HG02588 (cell line): ENCODE measurements at regions not wholly inside any gene's neighbourhood (a gene's known extent, or its start where the extent isn't known, plus 50 kb on each side); places are given as distances from the start of the nearest gene placed in this dataset.
"Not testable (repeated sequence)": the region's sequence is repeated elsewhere in the genome, so short reads cannot be mapped to it uniquely, and the experiment has no call there.

Source experiments
- ATAC-seq: cut with Tn5 transposase; IDR thresholded peaks from one replicate; pipeline ENCODE4 v1.9.1; 2021; ENCODE audit warnings: mild to moderate bottlenecking, moderate library complexity; ENCODE audit not compliant: unreplicated experiment

DNA sequence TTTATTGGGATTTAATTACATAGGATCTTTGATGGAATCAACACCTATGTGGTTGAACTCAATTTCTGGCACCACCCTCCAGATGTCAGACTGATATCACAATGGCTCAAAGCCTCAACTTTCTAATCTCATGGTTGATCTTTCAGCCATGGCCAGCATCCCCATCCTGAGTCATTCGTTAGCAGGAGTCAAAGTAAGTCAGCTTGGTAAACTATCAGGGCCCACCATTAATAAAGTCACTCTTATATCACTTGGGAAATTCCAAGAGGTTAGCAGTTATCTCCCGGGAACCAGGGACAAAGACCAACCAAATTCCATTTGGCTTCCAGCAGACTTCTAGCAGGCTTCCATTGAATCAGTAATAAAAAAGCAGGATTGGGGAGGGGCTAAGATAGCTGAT lies 50.7 kb upstream of the TNFSF4 start:
- no peak for ATAC-seq

DNA sequence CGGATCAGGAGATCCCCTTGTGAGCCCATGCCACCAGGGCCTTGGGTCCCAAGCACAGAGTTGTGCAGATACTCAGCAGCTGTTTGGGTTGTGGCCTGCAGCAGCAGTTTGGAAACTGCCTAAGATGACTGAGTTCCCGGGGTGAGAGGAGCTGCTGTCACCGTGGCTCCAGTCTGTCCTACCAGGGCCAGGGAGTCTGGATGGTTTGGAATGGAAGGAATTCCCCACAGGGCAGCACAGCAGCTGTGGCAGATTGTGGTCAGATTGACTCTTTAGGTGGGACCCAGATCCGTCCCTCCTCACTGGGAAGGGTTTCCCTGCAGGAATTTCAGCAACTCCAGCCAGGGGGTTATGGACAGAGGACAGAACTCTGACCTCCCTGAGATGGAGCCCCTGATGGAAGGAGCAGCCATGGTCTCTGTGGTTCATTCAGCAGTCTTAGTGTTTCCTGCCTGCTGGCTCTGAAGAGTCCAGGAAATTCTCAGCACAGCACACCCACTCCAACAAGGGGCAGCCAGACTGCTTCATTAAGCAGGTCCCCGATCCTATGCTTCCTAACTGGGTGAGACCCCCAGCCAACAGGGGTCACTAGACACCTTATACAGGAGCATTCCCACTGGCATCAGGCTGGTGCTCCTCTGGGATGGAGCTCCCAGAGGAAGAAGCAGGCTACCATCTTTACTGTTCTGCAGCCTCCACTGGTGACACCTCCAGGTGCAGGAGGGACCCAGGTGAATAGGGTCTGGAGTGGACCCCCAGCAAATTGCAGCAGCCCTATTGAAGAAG lies 51.5 kb upstream of the TNFSF4 start:
- ATAC-seq, result no peak

DNA sequence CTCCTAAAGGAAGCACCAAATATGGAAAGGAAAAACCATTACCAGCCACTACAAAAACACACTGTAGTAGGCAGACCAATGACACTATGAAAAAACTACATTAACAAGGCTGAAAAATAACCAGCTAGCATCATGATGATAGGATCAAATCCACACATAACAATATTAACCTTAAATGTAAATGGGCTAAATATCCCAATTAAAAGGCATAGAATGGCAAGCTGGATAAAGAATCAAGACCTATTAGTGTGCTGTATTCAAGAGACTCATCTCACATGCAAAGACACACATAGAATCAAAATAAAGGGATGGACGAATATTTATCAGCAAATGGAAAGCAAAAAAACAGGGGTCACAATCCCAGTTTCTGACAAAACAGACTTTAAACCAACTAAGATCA lies 53.2 kb upstream of the TNFSF4 start:
- not testable (repeated sequence) for ATAC-seq

DNA sequence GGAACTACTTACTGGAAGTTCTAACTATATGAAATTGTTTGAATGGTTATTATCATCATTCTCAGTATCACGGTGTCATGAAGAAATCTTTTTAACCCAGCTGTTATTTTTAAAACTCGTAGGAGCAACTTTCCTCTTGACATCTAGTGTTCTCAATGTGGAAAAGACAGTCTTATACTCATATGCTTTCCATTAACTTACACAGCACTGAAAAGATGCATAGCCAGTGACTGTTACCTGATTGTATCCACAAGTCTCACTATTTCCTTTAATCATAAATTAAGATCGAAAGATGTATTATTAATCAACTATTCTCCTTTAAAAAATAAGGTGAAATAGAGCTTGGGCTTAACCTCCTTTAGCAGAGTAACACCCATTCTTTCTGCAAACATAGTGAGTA lies 59.7 kb upstream of the TNFSF4 start:
- ATAC-seq, result no peak

DNA sequence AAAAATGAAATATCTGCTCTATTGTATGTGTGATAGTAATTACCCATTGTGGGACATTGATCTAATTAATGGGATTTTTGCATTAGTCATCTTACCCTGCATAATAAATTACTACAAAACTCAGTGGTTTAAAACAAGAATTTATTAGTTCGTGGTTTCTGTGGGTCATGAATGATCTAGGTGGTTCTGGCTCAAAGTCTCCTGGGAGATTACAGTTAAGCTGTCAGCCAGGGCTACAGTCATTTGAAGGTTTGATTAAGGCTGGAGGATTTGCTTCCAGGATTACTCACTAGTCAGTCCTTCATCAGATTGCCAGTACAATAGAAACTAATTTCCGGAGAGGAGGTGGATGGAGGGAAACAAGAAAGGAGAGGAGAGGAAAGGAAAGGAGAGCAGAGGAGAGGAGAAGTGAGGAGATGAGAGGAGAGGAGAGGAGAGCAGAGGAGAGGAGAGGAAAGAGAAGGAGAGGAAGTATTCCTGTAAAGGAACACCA lies 60.4 kb upstream of the TNFSF4 start:
- ATAC-seq, result no peak

DNA sequence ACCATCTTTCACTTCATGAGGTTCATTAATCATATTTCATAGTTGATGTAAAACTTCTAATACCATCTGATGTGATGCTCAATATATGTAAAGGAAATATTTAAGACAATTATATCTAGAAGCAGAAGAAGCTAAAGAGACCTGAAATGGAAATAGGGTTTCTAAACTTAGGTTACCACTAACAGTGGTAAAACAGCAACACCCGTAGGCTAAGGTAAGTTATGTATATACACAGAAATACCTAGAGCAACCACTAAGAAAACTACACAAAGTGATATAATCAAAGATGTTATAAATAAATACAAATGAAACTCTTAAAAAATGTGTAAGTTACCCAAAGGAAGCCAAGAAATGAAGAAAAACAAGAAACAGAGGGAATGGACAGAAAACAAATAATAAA lies 61.1 kb upstream of the TNFSF4 start:
- ATAC-seq, result no peak

DNA sequence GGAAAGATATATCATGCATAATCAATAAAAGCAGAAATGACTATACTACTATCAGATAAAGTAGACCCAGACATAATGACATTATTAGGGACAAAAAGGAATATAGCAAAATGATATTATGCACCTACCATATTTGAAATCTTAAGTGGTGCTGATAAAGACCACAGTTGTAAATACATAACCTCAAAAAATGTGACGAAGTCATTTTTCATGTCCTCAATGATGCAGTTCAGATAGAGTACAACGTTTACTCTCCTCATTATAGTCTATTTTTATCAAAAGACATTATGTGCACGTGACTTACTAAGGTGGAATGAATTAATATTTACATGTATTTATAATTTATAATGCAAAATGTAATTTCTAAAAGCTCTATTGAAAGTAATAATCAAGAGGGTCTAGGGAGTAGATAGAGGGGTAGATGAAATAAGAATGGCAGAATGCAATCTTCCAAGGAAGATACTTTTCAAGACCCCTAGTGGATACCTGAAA lies 61.7 kb upstream of the TNFSF4 start:
- ATAC-seq, result no peak

DNA sequence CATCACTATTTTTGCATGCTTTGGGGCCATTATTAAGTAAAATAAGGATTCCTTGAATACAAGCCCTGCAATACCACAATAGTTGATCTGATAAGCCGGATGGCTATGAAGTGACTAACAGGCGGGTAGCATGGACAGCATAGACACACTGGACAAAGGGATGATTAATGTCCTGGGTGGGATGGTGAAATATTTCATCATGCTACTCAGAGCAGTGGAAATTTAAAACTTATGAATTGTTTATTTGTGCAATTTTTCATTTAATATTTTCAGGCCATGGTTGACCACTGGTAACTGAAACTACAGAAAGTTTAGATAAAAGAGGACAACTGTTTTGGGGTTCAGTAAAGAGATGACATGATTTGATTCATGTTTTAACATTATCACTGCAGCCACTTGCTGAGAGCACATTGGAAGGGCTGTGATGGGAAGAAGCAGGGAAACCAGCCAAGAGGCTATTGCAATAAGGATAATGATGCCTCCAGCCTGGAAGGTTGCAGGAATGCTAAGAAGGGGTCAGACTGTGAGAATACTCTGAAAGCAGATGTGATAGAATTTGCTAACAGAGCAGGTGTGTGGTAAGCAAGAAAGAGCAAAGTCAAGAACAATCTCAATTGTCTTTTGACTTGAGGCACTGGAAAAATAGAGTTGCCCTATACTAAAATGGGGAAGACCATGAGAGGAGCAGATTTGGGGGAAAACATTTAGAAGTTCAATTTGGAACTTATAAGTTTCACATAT lies 62.5 kb upstream of the TNFSF4 start:
- no peak for ATAC-seq

DNA sequence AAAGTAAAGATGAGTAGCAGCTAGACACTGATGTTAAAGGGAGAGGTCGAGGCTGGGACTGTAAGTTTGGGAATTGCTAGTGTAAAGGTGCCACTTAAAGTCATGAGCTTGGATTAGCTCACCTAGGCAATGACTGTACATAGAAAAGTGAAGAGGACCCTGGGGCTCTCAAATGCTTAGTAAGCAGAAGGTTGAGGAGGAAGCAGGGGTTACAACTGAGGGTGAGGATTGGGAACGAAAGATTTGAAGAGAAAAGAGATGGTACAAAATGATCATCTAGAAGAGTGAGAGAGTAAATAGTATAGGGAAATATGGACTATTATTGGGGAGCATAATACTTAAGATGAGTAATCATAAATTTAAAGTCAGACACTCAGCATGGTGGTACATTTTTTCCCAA lies 63.1 kb upstream of the TNFSF4 start:
- ATAC-seq, result no peak

DNA sequence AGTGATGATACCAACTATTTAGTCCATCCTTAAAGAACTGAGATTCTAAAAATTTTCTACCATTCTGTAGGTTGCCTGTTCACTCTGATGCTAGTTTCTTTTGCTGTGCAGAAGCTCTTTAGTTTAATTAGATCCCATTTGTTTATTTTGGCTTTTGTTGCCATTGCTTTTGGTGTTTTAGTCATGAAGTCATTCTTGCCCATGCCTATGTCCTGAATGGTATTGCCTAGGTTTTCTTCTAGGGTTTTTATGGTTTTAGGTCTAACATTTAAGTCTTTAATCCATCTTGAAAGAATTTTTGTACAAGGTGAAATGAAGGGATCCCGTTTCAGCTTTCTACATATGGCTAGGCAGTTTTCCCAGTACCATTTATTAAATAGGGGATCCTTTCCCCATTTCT lies 63.9 kb upstream of the TNFSF4 start:
- not testable (repeated sequence) for ATAC-seq

DNA sequence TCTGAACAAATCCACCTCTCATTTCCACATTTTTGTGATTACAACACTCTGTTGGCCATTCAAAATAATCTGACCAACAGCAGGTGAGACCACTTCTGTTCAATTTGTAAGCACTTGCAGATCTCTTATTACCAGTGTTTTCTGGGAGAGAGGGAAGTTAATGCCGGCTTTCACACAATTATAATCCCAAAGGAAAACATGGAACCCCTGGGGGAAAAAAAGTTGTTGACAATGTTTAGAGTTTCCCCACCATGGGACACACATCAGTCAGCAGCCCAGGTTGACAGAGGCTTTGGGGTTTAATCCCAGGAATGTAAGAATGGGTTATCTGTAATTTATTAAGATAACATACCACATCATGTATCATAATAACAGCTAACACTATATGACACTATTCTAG lies 68.4 kb upstream of the TNFSF4 start:
- ATAC-seq, result no peak

DNA sequence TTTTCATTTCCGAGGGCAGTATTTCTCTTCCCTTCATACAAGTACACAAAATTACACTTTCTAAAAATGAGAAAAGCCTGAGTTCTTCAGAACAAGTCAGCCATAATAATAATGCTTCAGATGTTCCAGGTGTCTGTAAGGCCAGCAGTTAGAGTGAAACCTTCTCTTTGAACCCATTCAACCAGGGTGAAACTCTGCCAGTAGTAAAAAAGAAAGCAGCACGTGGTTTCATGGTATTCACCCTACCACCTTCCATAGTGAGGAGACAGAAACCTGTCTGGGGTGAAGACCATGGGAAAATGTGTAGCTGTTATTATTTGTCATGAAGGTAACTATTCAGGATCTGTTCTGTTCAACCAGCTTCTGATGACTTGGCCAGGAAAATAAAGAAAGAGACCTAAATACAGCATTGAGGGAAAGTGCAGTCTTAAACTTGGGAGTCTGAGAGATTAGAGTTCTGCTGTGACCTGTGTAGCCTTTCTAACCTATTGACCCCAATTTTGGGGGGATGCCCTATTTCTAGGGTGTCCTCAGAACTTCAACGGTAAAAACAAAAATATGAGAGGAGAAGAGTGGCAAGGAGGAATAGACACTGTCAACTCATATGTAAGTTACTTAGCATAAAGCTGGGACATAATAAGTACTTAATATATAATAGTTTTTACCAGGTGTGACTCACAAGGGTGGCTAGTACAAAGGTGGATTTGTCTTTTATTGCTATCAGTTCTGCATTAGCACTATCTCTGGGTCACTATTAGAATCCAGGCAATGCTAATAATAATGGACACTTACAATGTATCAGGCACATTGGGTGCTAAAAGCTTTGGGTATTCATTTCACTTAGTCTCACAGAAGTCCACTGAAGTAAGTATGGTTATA lies 70.0 kb upstream of the TNFSF4 start:
- peak; percentile 95 for ATAC-seq

DNA sequence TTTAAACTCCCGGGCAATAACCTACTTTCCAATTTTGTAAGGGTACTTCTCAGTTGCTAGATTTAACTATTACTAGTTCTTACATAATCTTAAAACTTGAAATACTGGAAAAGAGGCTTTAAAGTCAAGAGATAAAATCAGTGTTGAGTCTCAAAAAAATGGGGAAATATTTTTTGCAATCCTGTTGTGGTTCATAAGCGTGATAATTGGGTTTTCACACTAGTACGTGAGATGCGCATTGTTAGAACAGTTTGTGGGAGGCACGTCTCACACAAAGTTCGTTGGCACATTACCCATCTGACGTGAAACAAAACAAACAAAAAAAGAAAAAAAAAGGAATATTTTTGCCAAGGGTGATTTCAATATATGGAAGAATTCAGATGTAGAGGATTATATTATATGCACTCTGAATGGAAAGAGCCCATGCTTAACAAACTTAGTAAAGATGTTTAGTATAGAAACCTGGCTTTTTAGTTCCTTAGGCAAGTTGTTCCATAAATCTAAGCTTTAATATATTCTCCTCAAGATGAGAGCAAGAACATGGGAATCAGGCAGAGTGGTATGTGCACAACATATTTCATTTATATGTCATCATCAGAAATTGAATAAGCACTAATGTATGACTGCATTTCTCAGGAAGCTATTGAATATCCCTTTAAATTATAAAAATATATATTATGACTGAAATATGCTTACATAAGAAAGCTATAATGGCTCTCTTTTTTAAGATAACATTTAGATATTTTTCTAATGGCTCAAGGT lies 73.9 kb upstream of the TNFSF4 start:
- ATAC-seq, result no peak

DNA sequence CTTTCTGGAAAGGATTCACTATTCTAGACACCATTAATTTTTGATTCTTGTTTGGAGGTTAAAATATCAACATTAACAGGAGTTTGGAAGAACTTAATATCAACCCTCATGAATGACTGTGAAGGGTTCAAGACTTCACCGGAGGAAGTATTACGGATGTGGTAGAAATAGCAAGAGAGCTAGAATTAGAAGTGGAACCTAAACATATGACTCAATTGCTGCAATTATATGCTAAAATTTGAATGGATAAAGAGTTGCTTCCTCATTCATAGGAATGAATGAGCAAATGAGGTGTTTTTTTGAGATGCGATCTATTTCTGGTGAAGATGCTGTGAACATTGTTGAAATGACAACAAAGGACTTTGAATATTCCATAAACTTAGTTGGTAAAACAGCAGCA lies 77.9 kb upstream of the TNFSF4 start:
- ATAC-seq, result no peak

DNA sequence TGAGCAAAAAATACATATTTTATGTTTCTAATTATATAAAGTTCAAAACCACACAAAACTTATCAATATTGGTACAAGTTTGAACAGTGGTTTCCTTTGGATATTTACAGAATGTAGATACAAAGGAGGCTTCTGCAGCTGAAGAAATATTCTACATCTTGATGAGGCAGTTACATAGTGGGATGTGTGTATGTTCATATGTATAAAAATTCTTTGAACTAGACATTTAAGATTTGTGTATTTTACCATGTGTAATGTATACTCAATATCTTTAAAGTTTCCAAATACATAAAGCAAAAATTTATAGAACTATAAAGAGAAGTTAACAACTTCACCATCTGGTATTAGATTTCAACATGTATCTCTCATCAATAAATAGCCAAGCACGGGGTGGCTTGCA lies 80.7 kb upstream of the TNFSF4 start:
- no peak for ATAC-seq

DNA sequence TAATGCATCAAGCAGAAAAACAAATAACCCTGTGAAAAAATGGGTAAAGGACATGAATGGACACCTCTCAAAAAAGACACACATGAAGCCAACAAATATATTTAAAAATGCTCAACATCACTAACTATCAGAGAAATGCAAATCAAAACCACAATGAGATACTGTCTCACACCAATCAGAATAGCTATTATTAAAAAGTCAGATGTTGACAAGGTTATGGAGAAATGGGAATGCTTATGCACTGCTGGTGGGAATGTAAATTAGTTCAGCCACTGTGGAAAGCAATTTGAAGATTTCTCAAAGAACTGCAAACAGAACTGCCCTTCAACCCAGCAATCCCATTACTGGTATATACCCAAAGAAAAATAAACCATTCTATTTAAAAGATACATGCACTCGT lies 86.6 kb upstream of the TNFSF4 start:
- no peak for ATAC-seq

DNA sequence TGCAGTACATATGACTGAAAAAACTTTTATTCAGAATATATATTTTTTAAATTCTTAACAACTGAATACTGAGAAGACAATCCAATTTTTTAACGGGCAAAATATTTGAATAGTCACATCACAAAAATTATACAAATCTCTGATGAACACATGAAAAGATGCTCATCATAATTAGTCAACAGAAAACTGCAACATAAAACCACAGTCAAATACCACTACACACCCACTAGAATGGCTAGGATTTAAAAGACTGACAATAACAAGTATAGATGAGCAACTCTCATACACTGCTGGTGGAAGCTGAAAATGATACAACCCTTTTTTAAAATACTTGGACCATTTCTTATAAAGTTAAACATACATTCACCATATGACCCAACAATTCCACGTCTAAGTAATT lies 87.7 kb upstream of the TNFSF4 start:
- no peak for ATAC-seq

DNA sequence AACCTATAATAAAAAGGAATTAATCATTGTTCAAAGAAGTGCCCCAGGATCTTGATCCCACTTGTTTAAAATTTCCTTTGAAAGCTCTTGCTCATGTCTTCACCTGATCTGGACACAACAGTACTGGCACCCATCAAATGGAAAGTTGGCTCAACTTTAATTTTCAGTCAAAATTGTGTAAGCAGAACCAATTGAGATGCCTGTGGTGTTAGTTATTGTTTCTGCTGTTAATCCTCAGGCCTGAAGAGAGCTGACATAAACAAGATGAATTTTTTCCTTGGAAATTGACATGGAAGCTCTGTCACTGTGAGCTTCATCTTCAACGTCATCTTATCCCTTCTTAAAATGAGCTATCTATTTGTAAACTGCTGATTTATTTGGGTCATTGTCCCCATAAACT lies 88.3 kb upstream of the TNFSF4 start:
- ATAC-seq, result no peak

DNA sequence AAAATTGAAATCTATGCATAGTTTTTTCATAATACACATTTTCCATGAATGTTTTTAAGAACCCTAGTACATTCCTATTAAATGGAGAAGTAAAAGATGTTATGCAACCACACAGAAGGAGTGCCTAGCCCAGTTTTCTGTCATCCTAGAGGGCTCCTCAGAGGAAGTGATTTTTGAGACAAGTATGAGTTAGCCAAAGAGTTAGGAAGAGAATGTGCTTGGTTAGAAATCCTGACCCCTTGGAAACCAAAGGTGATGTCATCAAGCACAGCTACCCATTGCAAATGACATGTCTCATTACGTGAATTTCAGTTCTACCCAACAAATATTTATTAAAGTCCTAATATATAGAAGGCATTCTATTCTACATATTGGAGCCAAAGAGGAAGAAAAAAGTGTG lies 88.9 kb upstream of the TNFSF4 start:
- ATAC-seq, result no peak

DNA sequence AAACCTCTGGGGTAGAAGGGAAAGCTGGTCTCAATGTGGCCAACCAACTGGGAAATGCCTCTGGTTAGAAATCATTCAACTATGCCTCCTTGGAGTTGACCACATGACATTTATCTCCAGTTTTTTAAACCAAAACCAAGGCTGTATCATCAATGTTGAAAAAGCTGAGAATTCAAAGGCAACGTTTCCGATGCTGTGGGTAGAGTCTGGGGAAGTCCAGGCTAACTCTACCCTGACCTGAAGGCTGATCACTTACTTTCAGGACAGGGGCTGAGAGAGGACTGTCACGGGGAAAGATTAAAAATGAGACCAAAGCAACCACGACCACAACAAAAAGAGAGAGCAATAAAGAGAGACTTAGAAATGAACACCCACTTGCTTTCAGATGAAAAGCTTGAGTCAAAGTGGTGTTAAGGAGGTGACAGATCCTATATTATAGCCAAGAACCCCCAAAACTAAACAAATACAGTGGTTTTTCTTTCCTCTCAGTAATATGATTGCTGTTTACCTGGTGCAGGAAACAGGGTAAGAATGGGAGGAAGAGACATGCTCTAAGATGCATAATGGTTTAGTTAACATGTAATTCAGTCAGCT lies 90.8 kb upstream of the TNFSF4 start:
- ATAC-seq, result peak; percentile 89
